ENCODE measurements at regions not wholly inside any gene's neighbourhood (a gene's known extent, or its start where the extent isn't known, plus 50 kb on each side); places are given as distances from the start of the nearest gene placed in this dataset.

DNA sequence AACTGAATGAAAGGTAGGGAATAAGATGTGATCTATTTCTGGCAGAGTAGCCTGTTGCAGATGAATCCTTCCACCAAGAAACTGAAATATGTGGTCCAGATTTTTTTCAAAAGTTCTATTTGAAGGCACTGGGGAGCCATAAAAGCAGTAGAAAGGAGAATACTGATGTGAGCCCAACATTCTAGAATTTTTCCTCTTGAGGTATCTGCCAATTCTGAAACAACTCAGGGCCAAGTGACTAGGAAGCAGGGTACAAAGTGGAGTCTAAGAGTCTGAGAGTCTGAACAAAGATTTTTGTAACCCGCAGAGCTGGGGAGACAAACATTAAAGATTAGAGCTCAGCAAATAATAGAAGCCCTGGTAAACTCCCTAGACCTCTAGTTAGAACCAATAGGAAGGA is 58.3 kb upstream of the SLCO3A1 start:
- Mint-ChIP-seq H3K27ac (no peak overlapping the region), H3K4me1 (ENCODE audit: low read depth) (no peaks in the 10 kb centered on the region), H3K36me3 (ENCODE audit: low read depth) (no peaks in the 10 kb centered on the region), H3K9me3 (peaks cover 18% of the 10 kb centered on the region), H3K27me3 (ENCODE audit: insufficient read depth) (no peaks in the 10 kb centered on the region), H3K4me3 (no peak overlapping the region)
- DNase-seq = no peak
- TF ChIP-seq, protein P1, sequence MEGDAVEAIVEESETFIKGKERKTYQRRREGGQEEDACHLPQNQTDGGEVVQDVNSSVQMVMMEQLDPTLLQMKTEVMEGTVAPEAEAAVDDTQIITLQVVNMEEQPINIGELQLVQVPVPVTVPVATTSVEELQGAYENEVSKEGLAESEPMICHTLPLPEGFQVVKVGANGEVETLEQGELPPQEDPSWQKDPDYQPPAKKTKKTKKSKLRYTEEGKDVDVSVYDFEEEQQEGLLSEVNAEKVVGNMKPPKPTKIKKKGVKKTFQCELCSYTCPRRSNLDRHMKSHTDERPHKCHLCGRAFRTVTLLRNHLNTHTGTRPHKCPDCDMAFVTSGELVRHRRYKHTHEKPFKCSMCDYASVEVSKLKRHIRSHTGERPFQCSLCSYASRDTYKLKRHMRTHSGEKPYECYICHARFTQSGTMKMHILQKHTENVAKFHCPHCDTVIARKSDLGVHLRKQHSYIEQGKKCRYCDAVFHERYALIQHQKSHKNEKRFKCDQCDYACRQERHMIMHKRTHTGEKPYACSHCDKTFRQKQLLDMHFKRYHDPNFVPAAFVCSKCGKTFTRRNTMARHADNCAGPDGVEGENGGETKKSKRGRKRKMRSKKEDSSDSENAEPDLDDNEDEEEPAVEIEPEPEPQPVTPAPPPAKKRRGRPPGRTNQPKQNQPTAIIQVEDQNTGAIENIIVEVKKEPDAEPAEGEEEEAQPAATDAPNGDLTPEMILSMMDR (IDR thresholded peaks at IDR 0.05) = no peak

DNA sequence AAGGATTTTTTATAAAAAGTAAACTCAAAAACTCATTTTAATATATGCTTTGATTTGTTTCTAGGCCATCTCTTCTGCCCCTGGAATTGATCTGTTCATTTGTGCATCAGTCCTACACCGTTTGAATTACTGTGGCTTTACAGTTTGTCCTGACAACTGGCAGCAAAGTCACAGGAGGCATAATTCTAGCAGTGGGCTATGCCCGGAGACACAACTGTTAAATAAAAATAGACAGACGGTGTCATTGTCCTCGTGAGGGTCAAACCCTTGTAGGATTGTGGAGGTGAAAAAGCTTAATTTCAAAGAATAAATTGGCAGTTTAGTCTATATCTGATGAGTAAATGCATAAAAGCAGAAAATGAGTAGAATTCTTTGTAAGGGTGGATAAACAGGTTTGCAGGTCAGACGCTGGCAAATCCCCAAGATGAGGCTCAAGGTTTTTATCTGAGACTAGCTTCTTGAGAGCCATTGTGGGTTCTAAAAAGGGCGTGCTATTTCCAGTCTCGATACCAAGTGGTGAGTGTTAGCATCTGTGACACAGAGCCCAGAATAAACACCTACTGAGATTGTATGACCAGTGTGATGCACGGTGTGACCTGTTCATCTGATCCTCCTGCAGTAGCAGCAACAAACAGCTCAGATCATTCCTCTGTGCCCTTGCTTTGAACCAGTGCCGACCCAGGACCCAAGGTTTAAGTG is 51.5 kb upstream of the SLCO3A1 start:
- no peak overlapping the region for H3K27ac Mint-ChIP-seq
- no peaks in the 10 kb centered on the region for H3K4me1 Mint-ChIP-seq (ENCODE audit: low read depth)
- H3K4me3 Mint-ChIP-seq = no peak overlapping the region
- H3K36me3 Mint-ChIP-seq (ENCODE audit: low read depth) = 0 out of 2 replicates have a peak, but pooled peaks cover under 1% of the 10 kb centered on the region
- H3K9me3 Mint-ChIP-seq = peaks cover 16% of the 10 kb centered on the region
- TF ChIP-seq, protein P1 (IDR thresholded peaks at IDR 0.05) = no peak
- no peaks in the 10 kb centered on the region for H3K27me3 Mint-ChIP-seq (ENCODE audit: insufficient read depth)
- no peak for DNase-seq

GRCh38 chr15:91803260-91803659 is 50.2 kb upstream of the SLCO3A1 start:
- Mint-ChIP-seq H3K9me3 (peaks cover 23% of the 10 kb centered on the region), H3K27me3 (ENCODE audit: insufficient read depth) (no peaks in the 10 kb centered on the region; the same call in 1 of the 2 replicates), H3K27ac (no peak overlapping the region), H3K4me3 (no peak overlapping the region), H3K4me1 (ENCODE audit: low read depth) (no peaks in the 10 kb centered on the region), H3K36me3 (ENCODE audit: low read depth) (0 out of 2 replicates have a peak, but pooled peaks cover 6% of the 10 kb centered on the region)
- TF ChIP-seq, protein P1 (IDR thresholded peaks at IDR 0.05) = no peak
- DNase-seq = no peak

All from HFFc6 (cell line).